Brain microvascular endothelial cell (primary cell): ENCODE measurements at regions not wholly inside any gene's neighbourhood (a gene's known extent, or its start where the extent isn't known, plus 50 kb on each side); places are given as distances from the start of the nearest gene placed in this dataset.

Source experiments
- DNase-seq: peaks from one replicate; pipeline ENCODE4 v3.0.0-alpha.2; 2020
- H3K27ac ChIP-seq: fragments of 250-450 bp; sonication (Bioruptor Pico); 2 replicates; pipeline ENCODE4 v1.5.1; 2020; ENCODE audit warnings: mild to moderate bottlenecking, moderate library complexity
- H3K27me3 ChIP-seq: fragments of 250-450 bp; sonication (Bioruptor Pico); replicated peaks from 2 replicates; pipeline ENCODE4 v1.5.1; 2020; ENCODE audit warnings: mild to moderate bottlenecking
- H3K36me3 ChIP-seq: fragments of 250-450 bp; sonication (Bioruptor Pico); replicated peaks from 2 replicates; pipeline ENCODE4 v1.5.1; 2020; ENCODE audit warnings: mild to moderate bottlenecking
- H3K4me3 ChIP-seq: 2 replicates; pipeline ENCODE4 v1.5.1; 2011; ENCODE audit warnings: low read depth, mild to moderate bottlenecking, control low read depth, low read length, moderate library complexity
- in situ Hi-C: cut with HindIII; loops from 2 replicates; pipeline ENCODE4 v1.10.0; 2017; ENCODE audit warnings: low sequenced_read_pairs, low pct_ligation_motif_present
- TF ChIP-seq, protein P1 (sequence below): IDR thresholded peaks from 2 replicates; pipeline ENCODE4 v1.5.1; 2011; ENCODE audit warnings: low read depth, mild to moderate bottlenecking, moderate library complexity, low read length, control low read depth, inconsistent platforms; ENCODE audit errors: missing control alignments

DNA sequence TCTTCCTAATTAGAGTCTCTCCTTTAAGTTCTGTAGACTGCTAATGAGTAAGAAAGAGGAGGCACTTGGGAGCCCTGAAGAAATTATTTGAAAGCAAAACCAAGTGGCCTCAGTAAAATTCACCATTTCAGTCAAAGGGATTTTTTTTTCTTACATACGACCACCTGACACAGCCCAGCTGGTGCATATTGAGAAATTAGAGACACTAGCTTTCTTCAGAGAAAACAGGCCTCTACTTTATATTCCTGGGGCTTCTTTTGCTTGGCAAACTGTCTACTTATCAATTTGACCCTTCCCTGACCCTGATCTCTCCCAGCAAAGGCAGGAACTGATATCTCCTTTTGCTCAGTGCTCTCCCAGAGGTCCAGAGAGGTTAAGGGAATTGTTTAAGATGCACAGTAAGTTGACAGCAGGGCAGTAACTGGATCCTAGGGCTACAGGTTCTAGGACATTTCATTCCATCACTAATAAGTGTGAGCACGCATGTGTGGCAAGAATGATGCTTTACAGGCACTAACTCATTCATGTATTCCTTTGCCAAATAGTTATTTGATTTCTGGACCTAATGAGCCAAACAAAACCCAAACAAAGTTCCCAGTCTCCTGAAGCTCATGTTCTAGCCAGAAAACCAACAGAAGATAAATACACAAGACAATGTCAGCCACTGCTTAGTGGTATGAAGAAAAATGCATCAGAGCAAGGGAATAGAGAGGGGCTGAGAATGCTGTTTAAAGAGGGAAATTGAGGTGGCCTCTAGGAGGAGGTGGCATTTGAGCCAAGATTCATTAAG lies 467.6 kb downstream of the SOX6 start:
- in situ Hi-C loops: no loop called here

DNA sequence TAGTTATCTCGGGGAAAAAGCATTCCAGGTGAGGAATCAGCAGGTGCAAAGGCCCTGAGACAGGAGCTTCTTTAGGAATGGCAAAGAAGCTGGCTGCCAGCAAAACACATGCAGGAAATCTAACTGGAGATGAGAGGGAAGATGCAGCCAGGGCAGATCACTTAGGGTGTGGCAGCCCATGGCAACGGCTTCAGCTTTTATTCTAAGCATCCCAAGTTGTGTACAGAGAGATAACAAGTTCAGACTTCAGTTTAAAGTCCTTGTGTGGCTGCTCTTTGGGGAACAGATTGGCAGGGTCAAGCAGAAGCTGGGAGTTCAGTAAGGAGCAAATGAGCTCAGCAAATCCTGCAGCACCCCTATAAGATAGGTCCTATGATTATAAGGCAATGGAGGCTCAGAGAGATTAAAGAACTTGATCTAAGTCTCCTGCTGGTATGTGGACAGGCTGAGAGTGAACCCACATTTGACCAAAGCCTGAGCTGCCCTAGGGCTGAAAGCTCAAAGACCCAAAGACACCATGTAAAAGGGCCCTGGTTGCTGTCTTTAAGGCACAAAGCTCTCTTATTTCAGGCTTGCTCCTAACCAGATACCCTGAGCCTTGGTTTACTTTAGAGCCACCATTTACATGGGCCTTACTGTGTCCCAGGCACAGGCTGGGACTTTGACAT lies 466.8 kb downstream of the SOX6 start:
- no peaks in the 10 kb centered on the region for H3K27me3 ChIP-seq
- no peak overlapping the region for H3K4me3 ChIP-seq
- no peak for DNase-seq
- H3K27ac ChIP-seq: no peak overlapping the region
- no peaks in the 10 kb centered on the region for H3K36me3 ChIP-seq
- TF ChIP-seq, protein P1, sequence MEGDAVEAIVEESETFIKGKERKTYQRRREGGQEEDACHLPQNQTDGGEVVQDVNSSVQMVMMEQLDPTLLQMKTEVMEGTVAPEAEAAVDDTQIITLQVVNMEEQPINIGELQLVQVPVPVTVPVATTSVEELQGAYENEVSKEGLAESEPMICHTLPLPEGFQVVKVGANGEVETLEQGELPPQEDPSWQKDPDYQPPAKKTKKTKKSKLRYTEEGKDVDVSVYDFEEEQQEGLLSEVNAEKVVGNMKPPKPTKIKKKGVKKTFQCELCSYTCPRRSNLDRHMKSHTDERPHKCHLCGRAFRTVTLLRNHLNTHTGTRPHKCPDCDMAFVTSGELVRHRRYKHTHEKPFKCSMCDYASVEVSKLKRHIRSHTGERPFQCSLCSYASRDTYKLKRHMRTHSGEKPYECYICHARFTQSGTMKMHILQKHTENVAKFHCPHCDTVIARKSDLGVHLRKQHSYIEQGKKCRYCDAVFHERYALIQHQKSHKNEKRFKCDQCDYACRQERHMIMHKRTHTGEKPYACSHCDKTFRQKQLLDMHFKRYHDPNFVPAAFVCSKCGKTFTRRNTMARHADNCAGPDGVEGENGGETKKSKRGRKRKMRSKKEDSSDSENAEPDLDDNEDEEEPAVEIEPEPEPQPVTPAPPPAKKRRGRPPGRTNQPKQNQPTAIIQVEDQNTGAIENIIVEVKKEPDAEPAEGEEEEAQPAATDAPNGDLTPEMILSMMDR: no peak
- in situ Hi-C loops: no loop called here

More for the DNA sequence above, 467.6 kb downstream of the SOX6 start:
- DNase-seq: no peak
- Histone ChIP-seq H3K27ac (no peak overlapping the region), H3K27me3 (no peaks in the 10 kb centered on the region), H3K4me3 (no peak overlapping the region), H3K36me3 (no peaks in the 10 kb centered on the region)
- TF ChIP-seq, protein P1: no peak

DNA sequence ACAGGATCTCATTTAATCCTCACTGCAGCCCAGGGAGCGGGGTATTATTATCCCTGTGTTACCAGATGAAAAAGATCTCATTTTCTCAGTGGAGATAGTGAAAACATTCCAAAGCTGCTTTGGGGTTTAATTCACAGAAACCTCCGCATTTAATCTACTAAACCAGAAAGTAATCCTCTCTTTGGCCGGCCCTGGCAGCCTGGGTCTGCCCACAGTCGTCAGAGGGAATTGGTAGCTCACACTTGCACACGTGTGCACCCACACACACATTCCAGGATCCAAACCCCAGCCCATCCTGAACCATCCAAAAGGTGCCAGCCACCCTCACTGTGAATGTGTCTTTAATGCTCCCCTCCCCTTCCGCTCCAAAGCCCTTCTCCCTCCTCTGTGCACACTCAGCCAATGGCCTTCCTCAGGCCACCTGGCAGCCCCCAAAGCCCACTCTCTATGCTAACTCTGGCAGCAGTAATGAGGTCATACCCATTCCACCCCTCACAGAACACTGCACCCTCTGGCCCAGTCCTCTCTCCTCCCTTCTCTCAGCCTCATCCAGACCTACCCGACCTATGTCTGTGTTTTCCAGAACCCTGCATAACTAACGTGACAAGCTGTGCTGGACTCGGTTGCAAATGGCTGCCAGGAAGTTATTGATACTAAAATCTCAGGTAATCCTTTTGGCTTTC lies 466.2 kb downstream of the SOX6 start:
- no peak overlapping the region for H3K27ac ChIP-seq
- peak; percentile 52 for DNase-seq
- TF ChIP-seq, protein P1: no peak
- no peak overlapping the region for H3K4me3 ChIP-seq
- H3K27me3 ChIP-seq: no peaks in the 10 kb centered on the region
- in situ Hi-C loops: no loop called here
- no peaks in the 10 kb centered on the region for H3K36me3 ChIP-seq

DNA sequence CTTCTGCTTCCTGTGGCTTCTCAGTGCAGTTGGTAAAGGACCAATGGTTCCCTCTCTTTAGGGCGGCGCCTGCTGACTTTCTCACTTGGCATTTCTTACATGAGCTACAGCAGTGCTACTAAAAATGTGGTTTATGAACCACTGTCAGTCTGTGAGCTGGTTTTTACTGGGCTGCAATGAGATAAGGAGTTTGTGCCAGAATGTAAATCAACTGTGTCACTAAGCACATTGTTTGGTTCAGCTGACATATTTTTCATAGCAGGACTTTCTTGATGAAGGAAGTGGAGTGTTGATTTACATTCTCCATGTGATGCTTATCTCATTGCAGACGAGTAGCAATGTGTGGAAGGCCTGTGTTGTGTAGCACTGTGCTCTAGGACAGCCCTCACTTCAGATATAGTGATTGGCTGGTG lies 463.3 kb downstream of the SOX6 start:
- in situ Hi-C loops: no loop called here
- peak; percentile 56 for DNase-seq
- no peaks in the 10 kb centered on the region for H3K27me3 ChIP-seq
- no peak overlapping the region for H3K27ac ChIP-seq
- TF ChIP-seq, protein P1: no peak
- H3K36me3 ChIP-seq: no peaks in the 10 kb centered on the region
- H3K4me3 ChIP-seq: no peak overlapping the region

DNA sequence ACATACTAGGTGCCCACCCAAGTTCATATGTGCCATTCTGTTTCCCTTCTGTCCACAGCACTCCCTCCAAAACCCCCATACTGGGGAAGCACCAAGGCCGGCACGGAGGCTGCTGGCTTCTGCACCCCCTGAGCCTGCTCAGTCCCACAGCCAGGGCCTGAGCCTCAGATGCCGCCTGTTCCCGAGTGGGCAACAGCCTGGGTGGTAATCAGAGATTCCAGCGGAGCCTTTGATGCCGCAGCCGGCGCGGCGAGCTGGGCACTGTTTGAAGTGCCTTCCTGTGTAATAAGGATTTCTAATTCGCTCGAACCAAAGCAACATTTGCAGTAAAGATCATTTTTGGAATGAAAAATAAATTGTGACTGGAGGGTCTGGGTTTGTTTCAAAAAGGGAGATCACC lies 460.3 kb downstream of the SOX6 start:
- no peak for DNase-seq
- H3K27me3 ChIP-seq: no peaks in the 10 kb centered on the region
- TF ChIP-seq, protein P1: no peak
- H3K27ac ChIP-seq: no peak overlapping the region
- H3K36me3 ChIP-seq: no peaks in the 10 kb centered on the region
- H3K4me3 ChIP-seq: no peak overlapping the region
- in situ Hi-C loops: no loop called here
